ENCODE measurements at regions not wholly inside any gene's neighbourhood (a gene's known extent, or its start where the extent isn't known, plus 50 kb on each side); places are given as distances from the start of the nearest gene placed in this dataset.
"Not testable (repeated sequence)": the region's sequence is repeated elsewhere in the genome, so short reads cannot be mapped to it uniquely, and the experiment has no call there.

DNA sequence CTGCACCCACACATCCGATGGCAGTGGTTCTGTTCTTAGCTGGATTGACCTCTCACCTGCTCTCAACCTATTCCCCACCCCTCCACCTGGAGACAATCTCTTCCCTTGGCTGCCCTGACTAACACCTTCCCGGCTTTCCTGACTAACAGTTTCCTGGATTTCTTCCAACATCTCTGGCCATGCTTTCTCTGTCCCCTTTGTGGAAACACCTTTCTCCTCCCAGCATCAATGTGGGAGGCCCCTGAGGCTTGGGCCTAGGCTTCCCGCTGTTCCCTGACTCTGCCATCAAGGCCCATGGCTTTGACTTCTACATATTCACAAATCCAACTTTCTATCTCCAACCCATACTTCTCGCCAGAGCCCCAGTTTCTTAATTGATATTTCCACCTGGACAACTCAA is 142.8 kb upstream of the ATP2B2 start:
- Mint-ChIP-seq H3K9me3 (ENCODE audit: unreplicated experiment) (no peaks in the 10 kb centered on the region), H3K36me3 (ENCODE audit: unreplicated experiment) (no peaks in the 10 kb centered on the region), H3K27ac (ENCODE audit: unreplicated experiment) (no peak overlapping the region), H3K27me3 (ENCODE audit: unreplicated experiment) (peaks cover 17% of the 10 kb centered on the region), H3K4me3 (ENCODE audit: unreplicated experiment) (no peak overlapping the region), H3K4me1 (ENCODE audit: unreplicated experiment) (no peaks in the 10 kb centered on the region)
- DNase-seq (ENCODE audit: extremely low spot score, unreplicated experiment), result peak; percentile 56
- TF ChIP-seq, protein P1, sequence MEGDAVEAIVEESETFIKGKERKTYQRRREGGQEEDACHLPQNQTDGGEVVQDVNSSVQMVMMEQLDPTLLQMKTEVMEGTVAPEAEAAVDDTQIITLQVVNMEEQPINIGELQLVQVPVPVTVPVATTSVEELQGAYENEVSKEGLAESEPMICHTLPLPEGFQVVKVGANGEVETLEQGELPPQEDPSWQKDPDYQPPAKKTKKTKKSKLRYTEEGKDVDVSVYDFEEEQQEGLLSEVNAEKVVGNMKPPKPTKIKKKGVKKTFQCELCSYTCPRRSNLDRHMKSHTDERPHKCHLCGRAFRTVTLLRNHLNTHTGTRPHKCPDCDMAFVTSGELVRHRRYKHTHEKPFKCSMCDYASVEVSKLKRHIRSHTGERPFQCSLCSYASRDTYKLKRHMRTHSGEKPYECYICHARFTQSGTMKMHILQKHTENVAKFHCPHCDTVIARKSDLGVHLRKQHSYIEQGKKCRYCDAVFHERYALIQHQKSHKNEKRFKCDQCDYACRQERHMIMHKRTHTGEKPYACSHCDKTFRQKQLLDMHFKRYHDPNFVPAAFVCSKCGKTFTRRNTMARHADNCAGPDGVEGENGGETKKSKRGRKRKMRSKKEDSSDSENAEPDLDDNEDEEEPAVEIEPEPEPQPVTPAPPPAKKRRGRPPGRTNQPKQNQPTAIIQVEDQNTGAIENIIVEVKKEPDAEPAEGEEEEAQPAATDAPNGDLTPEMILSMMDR (IDR thresholded peaks at IDR 0.05), result no peak

DNA sequence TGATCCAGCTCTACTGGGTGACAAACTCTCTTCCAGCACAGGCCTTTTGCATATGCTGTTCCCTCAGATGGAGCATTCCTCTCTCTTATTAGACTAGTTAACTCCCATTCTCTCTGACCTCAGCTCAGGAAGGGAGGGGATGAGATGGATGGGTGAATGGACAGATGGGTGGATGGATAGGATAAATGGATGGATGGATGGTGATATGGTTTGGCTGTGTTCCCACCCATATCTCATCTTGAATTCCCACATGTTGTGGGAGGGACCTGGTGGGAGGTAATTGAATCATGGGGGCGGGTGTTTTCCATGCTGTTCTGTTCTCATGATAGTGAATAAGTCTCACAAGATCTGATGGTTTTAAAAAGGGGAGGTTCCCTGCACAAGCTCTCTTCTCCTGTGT is 144.1 kb upstream of the ATP2B2 start:
- H3K4me3 Mint-ChIP-seq (ENCODE audit: unreplicated experiment); H3K36me3 Mint-ChIP-seq (ENCODE audit: unreplicated experiment); H3K4me1 Mint-ChIP-seq (ENCODE audit: unreplicated experiment); DNase-seq (ENCODE audit: extremely low spot score, unreplicated experiment); H3K27ac Mint-ChIP-seq (ENCODE audit: unreplicated experiment); H3K9me3 Mint-ChIP-seq (ENCODE audit: unreplicated experiment); H3K27me3 Mint-ChIP-seq (ENCODE audit: unreplicated experiment): not testable (repeated sequence)

DNA sequence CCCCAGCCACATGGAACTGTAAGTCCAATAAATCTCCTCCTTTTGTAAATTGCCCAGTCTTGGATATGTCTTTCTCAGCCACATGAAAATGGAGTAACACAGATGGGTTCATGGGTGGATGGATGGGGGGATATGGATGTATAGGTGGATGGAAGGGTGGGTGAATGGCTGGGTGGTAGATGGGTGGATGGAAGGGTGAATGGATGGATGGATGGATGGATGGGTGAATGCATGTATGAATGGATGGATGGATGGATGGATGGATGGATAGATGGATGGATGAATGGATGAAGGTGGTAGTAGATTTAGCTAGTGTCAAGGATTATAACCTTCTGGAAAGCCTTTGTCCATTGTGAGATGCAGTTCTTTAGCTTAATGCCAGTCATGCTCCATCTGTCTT is 146.1 kb upstream of the ATP2B2 start:
- Mint-ChIP-seq H3K27ac (ENCODE audit: unreplicated experiment) (no peak overlapping the region), H3K27me3 (ENCODE audit: unreplicated experiment) (peaks cover 9% of the 10 kb centered on the region), H3K4me3 (ENCODE audit: unreplicated experiment) (no peak overlapping the region), H3K36me3 (ENCODE audit: unreplicated experiment) (no peaks in the 10 kb centered on the region), H3K4me1 (ENCODE audit: unreplicated experiment) (no peaks in the 10 kb centered on the region), H3K9me3 (ENCODE audit: unreplicated experiment) (no peaks in the 10 kb centered on the region)
- TF ChIP-seq, protein P1 (IDR thresholded peaks at IDR 0.05), result no peak
- DNase-seq (ENCODE audit: extremely low spot score, unreplicated experiment), result no peak

DNA sequence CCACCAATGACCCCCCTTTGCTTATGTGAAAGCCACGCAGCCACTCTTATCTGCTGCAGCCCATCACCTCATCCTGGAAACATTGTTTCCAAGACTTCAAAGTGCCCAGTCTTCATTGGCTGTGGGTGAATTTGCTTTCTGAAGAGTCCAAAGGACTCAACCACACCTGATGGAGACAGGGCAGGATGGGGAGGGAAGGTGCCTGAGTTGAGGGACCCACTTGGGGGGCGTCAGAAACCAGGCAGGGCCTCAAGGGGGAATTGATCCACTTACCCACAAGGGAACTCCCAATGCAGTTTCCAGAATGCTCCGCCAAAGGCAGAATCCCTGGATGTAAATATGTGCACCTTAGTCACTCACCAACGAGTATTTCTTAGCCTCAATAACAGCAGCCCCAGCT is 147.9 kb upstream of the ATP2B2 start:
- Mint-ChIP-seq H3K36me3 (ENCODE audit: unreplicated experiment) (no peaks in the 10 kb centered on the region), H3K27ac (ENCODE audit: unreplicated experiment) (no peak overlapping the region), H3K9me3 (ENCODE audit: unreplicated experiment) (no peaks in the 10 kb centered on the region), H3K27me3 (ENCODE audit: unreplicated experiment) (peaks cover 17% of the 10 kb centered on the region), H3K4me3 (ENCODE audit: unreplicated experiment) (no peak overlapping the region), H3K4me1 (ENCODE audit: unreplicated experiment) (no peaks in the 10 kb centered on the region)
- DNase-seq (ENCODE audit: extremely low spot score, unreplicated experiment), result peak; percentile 65
- TF ChIP-seq, protein P1 (IDR thresholded peaks at IDR 0.05), result no peak

DNA sequence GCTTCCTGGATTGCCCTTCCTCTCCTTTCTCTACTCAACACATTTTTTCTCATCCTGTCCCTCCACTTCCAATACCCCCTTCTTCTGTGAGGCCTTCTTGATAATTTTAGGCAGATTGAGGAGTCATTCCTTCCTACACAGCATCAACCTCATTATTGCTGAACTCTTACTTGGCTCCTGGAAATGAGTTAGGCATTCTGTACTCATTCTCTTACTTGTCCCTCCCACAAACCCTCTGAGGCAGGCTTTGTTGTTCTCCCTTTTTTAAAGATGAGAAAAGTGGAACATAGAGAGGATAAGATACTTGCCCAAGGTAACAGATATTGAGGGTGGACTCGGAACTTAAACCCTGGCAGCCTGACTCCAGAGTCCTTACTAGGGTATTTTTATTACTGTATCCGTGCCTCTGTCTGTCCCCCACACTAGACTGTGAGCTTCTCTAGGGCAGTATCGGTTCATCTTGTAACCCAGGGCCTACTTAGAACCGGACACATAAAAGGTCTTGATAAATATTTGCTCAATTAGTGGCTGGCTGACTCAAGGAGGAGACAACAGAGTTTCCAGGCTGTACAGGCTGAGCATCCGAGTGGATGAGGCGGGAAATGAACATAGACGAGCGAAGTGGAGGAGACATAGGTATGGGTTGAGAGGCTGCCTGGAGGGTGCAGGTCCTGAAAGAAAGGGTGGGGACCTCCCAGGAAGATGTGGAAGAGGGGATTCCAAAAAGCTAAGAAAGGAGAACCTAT is 148.7 kb upstream of the ATP2B2 start:
- Mint-ChIP-seq H3K36me3 (ENCODE audit: unreplicated experiment) (no peaks in the 10 kb centered on the region), H3K4me3 (ENCODE audit: unreplicated experiment) (no peak overlapping the region), H3K27me3 (ENCODE audit: unreplicated experiment) (peaks cover 17% of the 10 kb centered on the region), H3K4me1 (ENCODE audit: unreplicated experiment) (no peaks in the 10 kb centered on the region), H3K9me3 (ENCODE audit: unreplicated experiment) (no peaks in the 10 kb centered on the region), H3K27ac (ENCODE audit: unreplicated experiment) (no peak overlapping the region)
- TF ChIP-seq, protein P1 (IDR thresholded peaks at IDR 0.05), result no peak
- peak; percentile 53 for DNase-seq (ENCODE audit: extremely low spot score, unreplicated experiment)

Measured in osteocyte (in vitro differentiated cells).